NCI-H2081 treated with DMSO at 0.1 percent for 48 hours (cell line): ENCODE measurements at regions not wholly inside any gene's neighbourhood (a gene's known extent, or its start where the extent isn't known, plus 50 kb on each side); places are given as distances from the start of the nearest gene placed in this dataset.

Source experiments
- DNase-seq: peaks from one replicate; lab custom pipeline; 2025; lab: John Stamatoyannopoulos, UW

GRCh38 chr2:120477198-120477597 lies 131.3 kb downstream of the INHBB start:
- DNase-seq = no peak

DNA sequence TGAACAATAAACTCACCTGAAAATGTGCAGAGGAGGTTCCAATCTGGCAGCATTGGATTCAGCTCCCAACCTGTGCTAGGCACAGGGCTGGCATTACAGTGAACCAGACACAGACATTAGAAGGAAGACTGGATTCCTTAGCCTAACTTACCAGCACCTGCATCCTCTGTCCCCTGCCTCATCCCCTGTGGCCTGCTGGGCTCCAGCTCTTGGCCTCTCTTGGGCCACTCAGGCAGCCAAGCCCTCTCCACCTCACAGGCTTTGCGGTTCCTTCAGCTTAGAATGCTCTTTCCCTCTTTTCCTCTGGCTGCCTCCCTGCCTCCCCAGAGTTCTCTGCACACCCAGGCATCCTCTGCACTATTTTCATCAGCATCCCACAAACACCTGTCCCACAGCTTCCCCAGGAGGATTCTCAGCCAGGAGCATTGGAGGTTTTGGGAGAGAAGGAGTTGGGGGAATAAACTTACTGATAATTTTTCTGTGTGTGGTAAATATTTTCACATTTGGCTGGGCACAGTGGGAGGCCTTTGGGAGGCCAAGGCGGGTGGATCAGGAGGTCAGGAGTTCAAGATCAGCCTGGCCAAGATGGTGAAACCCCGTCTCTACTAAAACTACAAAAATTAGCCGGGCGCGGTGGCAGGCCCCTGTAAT lies 132.0 kb downstream of the INHBB start:
- no peak for DNase-seq

- no peak for DNase-seq
Observed at GRCh38 chr2:120480346-120480902, 134.5 kb downstream of the INHBB start.

- no peak for DNase-seq
Observed at GRCh38 chr2:120480903-120481445, 135.0 kb downstream of the INHBB start.

GRCh38 chr2:120481446-120482194 lies 135.7 kb downstream of the INHBB start:
- DNase-seq = no peak

- DNase-seq = no peak
Observed at GRCh38 chr2:120482334-120482733, 136.4 kb downstream of the INHBB start.

DNA sequence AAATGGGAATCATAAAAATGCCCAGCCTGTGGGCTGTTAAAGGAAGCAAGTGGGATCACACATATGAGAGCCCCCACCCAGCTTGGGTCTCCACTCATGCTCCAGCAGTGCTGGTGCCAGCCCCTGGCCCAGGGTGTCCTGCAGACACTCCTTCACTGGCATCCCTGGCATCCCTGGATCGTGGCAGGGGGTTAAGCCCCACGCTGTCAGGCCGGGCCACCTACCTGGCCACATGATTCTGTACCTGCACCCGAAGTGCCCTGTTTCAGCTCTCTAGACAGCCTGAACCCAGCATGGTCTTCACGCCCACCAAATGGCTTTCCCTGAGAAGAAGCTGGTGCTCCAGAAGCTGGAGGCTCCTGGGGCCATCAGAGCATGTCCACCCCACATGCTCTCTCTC lies 137.4 kb downstream of the INHBB start:
- DNase-seq = no peak

GRCh38 chr2:120485096-120485495 lies 139.2 kb downstream of the INHBB start:
- DNase-seq = no peak

DNA sequence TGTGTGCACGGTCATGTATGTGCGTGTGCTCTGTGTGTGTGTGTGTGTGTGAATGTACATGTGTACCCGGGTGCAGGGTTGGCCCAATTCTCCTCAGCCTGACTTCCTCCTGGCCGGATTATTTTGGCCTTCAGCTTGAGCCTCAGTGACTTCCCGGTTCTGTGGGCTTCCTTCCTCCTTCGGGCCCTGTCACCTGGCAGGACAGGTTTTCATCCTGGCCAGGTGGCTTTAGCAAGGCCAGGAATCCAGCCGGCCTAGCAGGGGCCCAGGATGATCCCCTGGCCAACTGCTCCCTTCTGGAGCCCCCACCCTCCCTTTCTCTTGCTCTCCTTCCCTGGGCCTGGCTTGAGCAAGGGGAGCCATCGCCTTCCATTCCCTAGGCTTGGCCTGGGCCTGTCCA lies 140.5 kb downstream of the INHBB start:
- DNase-seq = no peak

DNA sequence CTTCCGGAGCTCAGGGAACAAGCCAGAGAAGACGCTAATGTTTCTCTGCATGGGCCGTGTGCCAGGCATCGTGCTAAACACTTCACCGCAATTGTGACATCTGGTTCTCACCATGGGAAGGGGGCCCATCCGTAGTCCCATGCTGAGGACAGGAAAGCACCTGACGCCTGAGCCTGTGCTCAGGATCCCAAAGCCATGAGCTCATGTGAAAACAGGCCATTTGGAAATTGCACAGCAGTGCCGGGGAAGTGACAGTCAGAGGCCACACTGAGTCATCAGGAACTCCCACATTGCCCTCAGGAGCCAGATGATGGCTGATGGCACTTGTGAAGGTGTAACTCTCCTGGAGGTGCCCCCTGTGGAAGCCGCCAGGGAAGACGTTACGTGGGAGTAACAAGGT lies 141.0 kb downstream of the INHBB start:
- DNase-seq = no peak

DNA sequence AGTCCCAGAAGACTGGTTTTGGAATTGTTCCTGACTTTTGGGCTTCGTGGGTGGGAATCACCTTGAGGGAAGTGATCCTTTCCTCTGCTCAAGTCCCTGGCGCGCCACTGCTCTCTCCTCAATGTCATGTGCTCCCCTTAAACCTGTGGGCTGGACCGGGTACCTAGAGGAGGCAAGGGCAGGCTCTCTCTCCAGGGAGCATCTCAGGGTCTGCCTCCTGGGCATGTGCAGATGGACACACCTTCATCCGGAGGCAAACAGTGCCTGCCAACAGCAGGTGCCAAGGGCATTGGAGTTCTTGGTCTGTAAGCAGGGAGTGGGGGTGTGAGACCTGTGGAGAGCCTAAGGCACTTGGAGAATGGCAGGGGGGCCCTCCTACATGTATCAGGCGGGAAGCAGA lies 142.6 kb downstream of the INHBB start:
- no peak for DNase-seq

GRCh38 chr2:120489023-120489422 lies 143.1 kb downstream of the INHBB start:
- DNase-seq = no peak

- no peak for DNase-seq
Observed at GRCh38 chr2:120490091-120490798, 144.3 kb downstream of the INHBB start.

GRCh38 chr2:120491111-120491625 lies 145.2 kb downstream of the INHBB start:
- no peak for DNase-seq

- no peak for DNase-seq
Observed at GRCh38 chr2:120493231-120493630, 147.3 kb downstream of the INHBB start.

- DNase-seq = no peak
Observed at GRCh38 chr2:120494446-120494845, 148.5 kb downstream of the INHBB start.

- no peak for DNase-seq
Observed at GRCh38 chr2:120495586-120495985, 149.7 kb downstream of the INHBB start.

DNA sequence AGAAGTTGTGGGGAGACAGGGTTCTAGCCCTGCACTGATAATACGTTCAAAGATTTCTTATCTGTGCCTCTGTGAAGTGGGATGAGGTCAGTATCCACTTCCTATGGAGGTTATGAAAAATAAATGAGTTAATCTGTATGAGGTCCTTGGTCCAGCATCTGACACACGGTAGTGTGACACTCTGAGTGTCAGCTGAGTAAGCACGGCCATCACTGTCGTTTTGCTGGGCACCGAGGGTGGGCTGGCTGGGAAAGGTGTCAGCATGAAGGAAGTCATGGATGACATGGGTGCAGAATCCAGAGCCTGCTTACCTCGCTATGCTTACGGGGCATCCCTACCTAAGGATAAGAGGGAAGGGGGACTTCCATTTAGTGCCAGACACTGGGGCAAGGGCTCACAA lies 150.3 kb downstream of the INHBB start:
- no peak for DNase-seq

GRCh38 chr2:120496759-120497158 lies 150.8 kb downstream of the INHBB start:
- no peak for DNase-seq

DNA sequence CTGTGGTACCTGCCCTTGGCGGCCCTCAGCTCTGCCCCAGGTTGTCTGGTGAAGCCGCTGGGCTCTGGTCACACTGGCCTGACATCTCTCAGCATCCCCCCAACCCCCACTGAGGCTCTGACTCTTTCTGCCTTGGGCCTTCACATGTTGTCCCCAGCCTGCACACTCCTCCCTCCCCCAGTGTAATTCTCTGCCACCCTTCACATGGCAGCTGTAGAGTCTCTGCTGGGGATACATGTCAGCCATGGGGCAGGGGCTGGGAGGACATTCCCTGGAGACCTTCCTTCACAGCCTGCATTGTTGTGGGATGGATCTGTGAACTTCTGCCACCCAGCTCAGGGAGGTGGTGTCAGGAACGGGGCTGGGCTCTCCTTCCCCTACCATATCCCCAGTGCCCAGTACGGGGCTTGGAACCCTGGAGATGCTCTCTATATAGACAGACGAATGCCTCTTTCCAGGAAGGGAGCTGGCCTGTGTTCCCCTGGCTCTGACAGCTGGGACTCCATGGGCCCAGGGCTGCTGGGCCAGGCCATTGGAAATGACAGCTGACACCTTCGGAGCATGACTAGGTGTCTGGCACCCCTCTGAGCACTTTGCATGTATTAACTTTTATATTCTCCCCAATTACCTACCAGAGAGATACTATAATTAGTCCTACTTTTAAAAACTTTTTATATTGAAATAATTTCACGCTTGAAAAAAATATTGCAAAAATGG lies 151.5 kb downstream of the INHBB start:
- DNase-seq = no peak

GRCh38 chr2:120498121-120498520 lies 152.2 kb downstream of the INHBB start:
- DNase-seq = no peak
